ENCODE measurements at regions not wholly inside any gene's neighbourhood (a gene's known extent, or its start where the extent isn't known, plus 50 kb on each side); places are given as distances from the start of the nearest gene placed in this dataset.

DNA sequence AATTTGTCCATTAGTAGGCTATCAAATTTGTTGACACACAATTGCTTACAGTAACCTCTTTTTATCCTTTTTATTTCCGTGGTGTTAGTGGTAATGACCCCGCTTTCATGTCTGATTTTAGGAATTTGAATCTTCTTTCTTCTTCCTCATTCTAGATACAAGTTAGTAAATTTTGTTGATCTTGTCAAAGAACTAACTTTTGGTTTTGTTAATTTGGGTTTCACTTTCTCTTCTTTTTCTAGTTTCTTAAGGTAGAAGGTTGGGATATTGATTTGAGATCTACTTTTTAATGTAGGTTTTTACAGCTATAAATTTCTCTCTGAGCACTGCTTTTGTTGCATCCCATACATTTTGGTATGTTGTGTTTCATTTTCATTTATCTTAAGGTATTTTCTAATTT lies 53.3 kb upstream of the SLC7A1 start:
- DNase-seq (ENCODE audit: extremely low spot score in 2 of 2) = no peak
- TF ChIP-seq POLR2AphosphoS5 (IDR thresholded peaks at IDR 0.05; ENCODE audit: insufficient read depth in 1 of 2, low read depth in 1 of 2) = no peak
- TF ChIP-seq, protein P1, sequence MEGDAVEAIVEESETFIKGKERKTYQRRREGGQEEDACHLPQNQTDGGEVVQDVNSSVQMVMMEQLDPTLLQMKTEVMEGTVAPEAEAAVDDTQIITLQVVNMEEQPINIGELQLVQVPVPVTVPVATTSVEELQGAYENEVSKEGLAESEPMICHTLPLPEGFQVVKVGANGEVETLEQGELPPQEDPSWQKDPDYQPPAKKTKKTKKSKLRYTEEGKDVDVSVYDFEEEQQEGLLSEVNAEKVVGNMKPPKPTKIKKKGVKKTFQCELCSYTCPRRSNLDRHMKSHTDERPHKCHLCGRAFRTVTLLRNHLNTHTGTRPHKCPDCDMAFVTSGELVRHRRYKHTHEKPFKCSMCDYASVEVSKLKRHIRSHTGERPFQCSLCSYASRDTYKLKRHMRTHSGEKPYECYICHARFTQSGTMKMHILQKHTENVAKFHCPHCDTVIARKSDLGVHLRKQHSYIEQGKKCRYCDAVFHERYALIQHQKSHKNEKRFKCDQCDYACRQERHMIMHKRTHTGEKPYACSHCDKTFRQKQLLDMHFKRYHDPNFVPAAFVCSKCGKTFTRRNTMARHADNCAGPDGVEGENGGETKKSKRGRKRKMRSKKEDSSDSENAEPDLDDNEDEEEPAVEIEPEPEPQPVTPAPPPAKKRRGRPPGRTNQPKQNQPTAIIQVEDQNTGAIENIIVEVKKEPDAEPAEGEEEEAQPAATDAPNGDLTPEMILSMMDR (IDR thresholded peaks at IDR 0.05) = no peak
- no peak for TF ChIP-seq POLR2A (IDR thresholded peaks at IDR 0.05)
- Histone ChIP-seq H3K9me3 (no peaks in the 10 kb centered on the region), H3K36me3 (no peaks in the 10 kb centered on the region), H3K27ac (no peak overlapping the region), H3K27me3 (no peaks in the 10 kb centered on the region), H3K4me3 (no peak overlapping the region), H3K4me1 (no peaks in the 10 kb centered on the region)
- intact Hi-C loops (cut with DNase I) = no loop called here

All from vagina (tissue), 2 donors.